ENCODE measurements at regions not wholly inside any gene's neighbourhood (a gene's known extent, or its start where the extent isn't known, plus 50 kb on each side); places are given as distances from the start of the nearest gene placed in this dataset.

GRCh38 chr2:106334802-106335201 is 133.4 kb downstream of the RGPD3 start:
- TF ChIP-seq MXI1 (conservative IDR thresholded peaks at IDR 0.05; ENCODE audit: poor library complexity, severe bottlenecking) (no peak), CTCF (IDR thresholded peaks at IDR 0.05; ENCODE audit: poor library complexity, severe bottlenecking) (no peak), POLR2AphosphoS5 (IDR thresholded peaks at IDR 0.05) (no peak)

Data from neural cell (in vitro differentiated cells).